WTC11 (cell line): ENCODE measurements at regions not wholly inside any gene's neighbourhood (a gene's known extent, or its start where the extent isn't known, plus 50 kb on each side); places are given as distances from the start of the nearest gene placed in this dataset.

Experiments
- ATAC-seq: fragments of 200-7000 bp; cut with Tn5 transposase; 2 replicates; pipeline ENCODE4 v1.10.0; 2021; ENCODE audit warnings: mild to moderate bottlenecking, moderate library complexity
- CTCF ChIA-PET: fragments of 300-600 bp; sonication (Branson Sonifier 250); formaldehyde crosslinking; loops from one replicate; lab custom pipeline; 2021; ENCODE audit warnings: antibody characterized with exemption; lab: Charles Lee
- POLR2A ChIA-PET: fragments of 350-600 bp; sonication (Branson Sonifier 250); formaldehyde crosslinking; loops from one replicate; lab custom pipeline; 2021; ENCODE audit warnings: antibody characterized with exemption; lab: Charles Lee
- DNase-seq: peaks from one replicate; pipeline ENCODE4 v3.0.0; 2021; ENCODE audit warnings: low spot score
- H3K27ac Mint-ChIP-seq: 2 replicates; pipeline ENCODE4 v1.8.0; 2021; ENCODE audit warnings: mixed read lengths
- H3K27me3 Mint-ChIP-seq: 2 replicates; pipeline ENCODE4 v1.8.0; 2021; ENCODE audit warnings: low read depth, mild to moderate bottlenecking, moderate library complexity, mixed read lengths
- H3K36me3 Mint-ChIP-seq: 2 replicates; pipeline ENCODE4 v1.8.0; 2021; ENCODE audit warnings: mixed read lengths
- H3K4me1 Mint-ChIP-seq: 2 replicates; pipeline ENCODE4 v1.8.0; 2022; ENCODE audit warnings: mixed read lengths
- H3K4me3 Mint-ChIP-seq: 2 replicates; pipeline ENCODE4 v1.8.0; 2021; ENCODE audit warnings: mild to moderate bottlenecking, moderate library complexity, mixed read lengths
- H3K9me3 Mint-ChIP-seq: 2 replicates; pipeline ENCODE4 v1.8.0; 2021; ENCODE audit warnings: mixed read lengths
- ATF1 ChIP-seq: sonication (generic); formaldehyde crosslinking; IDR thresholded peaks from 2 replicates; pipeline ENCODE4 v1.8.1; 2023; ENCODE audit warnings: mild to moderate bottlenecking, moderate library complexity, missing genetic modification reagents
- ATF2 ChIP-seq: sonication (generic); formaldehyde crosslinking; IDR thresholded peaks from 2 replicates; pipeline ENCODE4 v1.8.1; 2022; ENCODE audit warnings: low read depth, missing genetic modification reagents, borderline replicate concordance
- CREB1 ChIP-seq: sonication (generic); formaldehyde crosslinking; IDR thresholded peaks from 2 replicates; pipeline ENCODE4 v1.8.0; 2023; ENCODE audit warnings: mild to moderate bottlenecking, missing genetic modification reagents
- GRHL2 ChIP-seq: fragments of 250-450 bp; sonication (Bioruptor Pico); IDR thresholded peaks from 2 replicates; pipeline ENCODE4 v1.8.0; 2022; ENCODE audit warnings: mild to moderate bottlenecking, moderate library complexity; ENCODE audit not compliant: insufficient replicate concordance, severe bottlenecking
- NFYB ChIP-seq: sonication (generic); formaldehyde crosslinking; conservative IDR thresholded peaks from 2 replicates; pipeline ENCODE4 v1.8.0; 2022; ENCODE audit warnings: low read depth, missing genetic modification reagents
- USF2 ChIP-seq: sonication (generic); formaldehyde crosslinking; IDR thresholded peaks from 2 replicates; pipeline ENCODE4 v1.8.1; 2023; ENCODE audit warnings: mild to moderate bottlenecking, missing genetic modification reagents, moderate library complexity
- ZNF121 ChIP-seq: sonication (generic); formaldehyde crosslinking; IDR thresholded peaks from 2 replicates; pipeline ENCODE4 v1.8.0; 2023; ENCODE audit warnings: missing genetic modification reagents
- ZNF232 ChIP-seq: sonication (generic); formaldehyde crosslinking; IDR thresholded peaks from 2 replicates; pipeline ENCODE4 v1.8.0; 2022; ENCODE audit warnings: mild to moderate bottlenecking, missing genetic modification reagents
- ZNF396 ChIP-seq: fragments of 250-450 bp; sonication (Bioruptor Pico); IDR thresholded peaks from 2 replicates; pipeline ENCODE4 v1.8.0; 2021; ENCODE audit warnings: mild to moderate bottlenecking, moderate library complexity, borderline replicate concordance
- ZNF423 ChIP-seq: fragments of 250-450 bp; sonication (Bioruptor Pico); IDR thresholded peaks from 2 replicates; pipeline ENCODE4 v2.1.2; 2022; ENCODE audit warnings: mild to moderate bottlenecking, moderate library complexity
- TF ChIP-seq, protein P1 (sequence below): sonication (generic); formaldehyde crosslinking; IDR thresholded peaks from 2 replicates; pipeline ENCODE4 v1.8.0; 2022; ENCODE audit warnings: mild to moderate bottlenecking, missing genetic modification reagents
- TF ChIP-seq, protein P2 (sequence below): fragments of 250-450 bp; sonication (Bioruptor Pico); IDR thresholded peaks from 2 replicates; pipeline ENCODE4 v1.9.0; 2021; ENCODE audit warnings: moderate library complexity, mild to moderate bottlenecking, inconsistent platforms, borderline replicate concordance
- TF ChIP-seq, protein P3 (sequence below): fragments of 250-450 bp; sonication (Bioruptor Pico); IDR thresholded peaks from 2 replicates; pipeline ENCODE4 v1.9.0; 2021; ENCODE audit warnings: mild to moderate bottlenecking
- TF ChIP-seq, protein P4 (sequence below): sonication (generic); formaldehyde crosslinking; IDR thresholded peaks from 2 replicates; pipeline ENCODE4 v1.8.1; 2022; ENCODE audit warnings: mild to moderate bottlenecking, missing genetic modification reagents, moderate library complexity, borderline replicate concordance

DNA sequence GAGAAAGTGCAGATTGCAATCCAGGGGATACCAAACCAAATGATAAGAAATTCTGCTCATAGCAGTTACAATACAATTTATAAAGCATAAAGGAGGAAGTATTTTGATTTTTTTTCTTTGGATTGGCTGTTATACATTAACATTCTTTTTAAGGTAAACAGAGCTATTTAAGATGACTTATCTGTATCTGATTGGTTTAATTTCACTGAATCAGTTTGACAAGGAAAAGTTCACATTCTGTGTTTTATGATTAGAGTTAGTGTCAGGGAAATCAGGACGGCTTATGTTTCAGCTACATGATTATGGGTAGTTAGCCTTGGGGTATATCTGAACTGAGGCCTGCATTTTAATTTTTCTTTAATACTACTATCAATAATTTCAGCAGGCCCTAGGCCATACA lies 360.9 kb downstream of the ARL6IP6 start (continued):
- TF ChIP-seq, protein P1, sequence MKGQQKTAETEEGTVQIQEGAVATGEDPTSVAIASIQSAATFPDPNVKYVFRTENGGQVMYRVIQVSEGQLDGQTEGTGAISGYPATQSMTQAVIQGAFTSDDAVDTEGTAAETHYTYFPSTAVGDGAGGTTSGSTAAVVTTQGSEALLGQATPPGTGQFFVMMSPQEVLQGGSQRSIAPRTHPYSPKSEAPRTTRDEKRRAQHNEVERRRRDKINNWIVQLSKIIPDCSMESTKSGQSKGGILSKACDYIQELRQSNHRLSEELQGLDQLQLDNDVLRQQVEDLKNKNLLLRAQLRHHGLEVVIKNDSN = no peak
- TF ChIP-seq CREB1 (no peak), GRHL2 (CRISPR knock-in tag) (no peak)

DNA sequence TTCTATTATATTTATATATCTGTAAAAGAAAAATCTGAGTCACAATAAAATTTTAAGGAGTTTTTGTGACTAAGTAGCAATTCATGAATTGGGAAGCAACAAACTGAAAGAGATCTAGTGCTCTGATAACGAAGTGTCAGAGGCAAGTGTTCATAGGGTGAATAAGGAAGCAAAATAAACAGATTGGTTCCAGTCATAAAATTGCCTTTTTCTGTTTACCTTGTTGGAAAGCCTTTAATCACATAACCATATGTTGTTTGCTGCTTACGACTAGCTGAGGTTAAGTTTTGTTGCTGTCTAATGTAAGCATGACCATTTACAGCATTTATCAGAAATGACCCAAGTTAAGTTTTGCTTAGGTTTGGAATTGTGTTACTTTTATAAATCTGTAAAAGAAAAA lies 358.9 kb downstream of the ARL6IP6 start:
- ChIA-PET POLR2A (no interaction called here), CTCF (no interaction called here)
- H3K4me3 Mint-ChIP-seq = no peak overlapping the region
- ATAC-seq (no peak), DNase-seq (no peak)
- TF ChIP-seq ZNF423 (CRISPR knock-in tag) = no peak
- no peak for TF ChIP-seq ATF1
- TF ChIP-seq ATF2 (CRISPR knock-in tag) = no peak
- TF ChIP-seq, all 79 proteins: peak for 0
- no peak overlapping the region for H3K27ac Mint-ChIP-seq
- H3K36me3 Mint-ChIP-seq = no peaks in the 10 kb centered on the region
- H3K27me3 Mint-ChIP-seq = no peaks in the 10 kb centered on the region
- H3K4me1 Mint-ChIP-seq = no peaks in the 10 kb centered on the region
- 0 out of 2 replicates have a peak, but pooled peaks cover 6% of the 10 kb centered on the region for H3K9me3 Mint-ChIP-seq

GRCh38 chr2:153074207-153074606 lies 355.8 kb downstream of the ARL6IP6 start:
- H3K27ac Mint-ChIP-seq = no peak overlapping the region
- POLR2A ChIA-PET = no interaction called here
- ATAC-seq = no peak
- H3K36me3 Mint-ChIP-seq = no peaks in the 10 kb centered on the region
- no peak overlapping the region for H3K4me3 Mint-ChIP-seq
- TF ChIP-seq ZNF396 (no peak), USF2 (no peak), NFYB (CRISPR knock-in tag) (no peak), ZNF232 (CRISPR knock-in tag) (no peak)
- TF ChIP-seq, protein P2, sequence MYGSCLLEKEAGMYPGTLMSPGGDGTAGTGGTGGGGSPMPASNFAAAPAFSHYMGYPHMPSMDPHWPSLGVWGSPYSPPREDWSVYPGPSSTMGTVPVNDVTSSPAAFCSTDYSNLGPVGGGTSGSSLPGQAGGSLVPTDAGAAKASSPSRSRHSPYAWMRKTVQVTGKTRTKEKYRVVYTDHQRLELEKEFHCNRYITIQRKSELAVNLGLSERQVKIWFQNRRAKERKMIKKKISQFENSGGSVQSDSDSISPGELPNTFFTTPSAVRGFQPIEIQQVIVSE (CRISPR knock-in tag) = no peak
- TF ChIP-seq, protein P3, sequence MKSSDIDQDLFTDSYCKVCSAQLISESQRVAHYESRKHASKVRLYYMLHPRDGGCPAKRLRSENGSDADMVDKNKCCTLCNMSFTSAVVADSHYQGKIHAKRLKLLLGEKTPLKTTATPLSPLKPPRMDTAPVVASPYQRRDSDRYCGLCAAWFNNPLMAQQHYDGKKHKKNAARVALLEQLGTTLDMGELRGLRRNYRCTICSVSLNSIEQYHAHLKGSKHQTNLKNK = no peak
- TF ChIP-seq, all 79 proteins: peak for 0
- H3K4me1 Mint-ChIP-seq = no peaks in the 10 kb centered on the region
- no peaks in the 10 kb centered on the region for H3K27me3 Mint-ChIP-seq
- no peak for DNase-seq
- CTCF ChIA-PET = no interaction called here
- no peaks in the 10 kb centered on the region for H3K9me3 Mint-ChIP-seq

DNA sequence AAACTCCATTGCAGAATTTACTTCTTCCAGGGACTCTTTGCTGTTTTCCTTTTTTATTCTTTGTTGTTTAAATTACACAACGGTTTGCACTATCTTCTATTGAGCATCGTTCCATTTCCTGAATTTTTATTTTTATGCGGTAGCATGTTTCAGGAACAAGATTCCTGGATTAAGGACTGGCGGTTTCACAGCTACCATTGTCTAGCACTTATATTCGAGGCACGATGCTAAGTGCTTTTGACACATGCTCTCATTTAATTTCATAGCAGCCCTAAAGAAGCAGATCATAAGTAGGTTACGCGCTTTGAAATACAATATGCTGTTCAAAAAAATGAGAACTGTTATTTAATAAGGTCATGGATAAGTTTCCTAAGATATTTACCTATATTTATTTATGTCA lies 354.4 kb downstream of the ARL6IP6 start:
- no peak overlapping the region for H3K27ac Mint-ChIP-seq
- H3K27me3 Mint-ChIP-seq = no peaks in the 10 kb centered on the region
- DNase-seq (no peak), ATAC-seq (no peak)
- no peak overlapping the region for H3K4me3 Mint-ChIP-seq
- ChIA-PET POLR2A (no interaction called here), CTCF (no interaction called here)
- no peak for TF ChIP-seq ZNF121 (CRISPR knock-in tag)
- TF ChIP-seq, protein P3 = no peak
- TF ChIP-seq, protein P4, sequence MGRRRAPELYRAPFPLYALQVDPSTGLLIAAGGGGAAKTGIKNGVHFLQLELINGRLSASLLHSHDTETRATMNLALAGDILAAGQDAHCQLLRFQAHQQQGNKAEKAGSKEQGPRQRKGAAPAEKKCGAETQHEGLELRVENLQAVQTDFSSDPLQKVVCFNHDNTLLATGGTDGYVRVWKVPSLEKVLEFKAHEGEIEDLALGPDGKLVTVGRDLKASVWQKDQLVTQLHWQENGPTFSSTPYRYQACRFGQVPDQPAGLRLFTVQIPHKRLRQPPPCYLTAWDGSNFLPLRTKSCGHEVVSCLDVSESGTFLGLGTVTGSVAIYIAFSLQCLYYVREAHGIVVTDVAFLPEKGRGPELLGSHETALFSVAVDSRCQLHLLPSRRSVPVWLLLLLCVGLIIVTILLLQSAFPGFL = no peak
- H3K36me3 Mint-ChIP-seq = no peaks in the 10 kb centered on the region
- H3K4me1 Mint-ChIP-seq = no peaks in the 10 kb centered on the region
- no peaks in the 10 kb centered on the region for H3K9me3 Mint-ChIP-seq
